ENCODE measurements at regions not wholly inside any gene's neighbourhood (a gene's known extent, or its start where the extent isn't known, plus 50 kb on each side); places are given as distances from the start of the nearest gene placed in this dataset.

GRCh38 chr15:39132070-39132469 lies 448.8 kb upstream of the THBS1 start:
- TF ChIP-seq CTCF (IDR thresholded peaks at IDR 0.05 in 8 of 11, conservative IDR thresholded peaks at IDR 0.05 in 3 of 11) (no peak), POLR2AphosphoS5 (IDR thresholded peaks at IDR 0.05) (no peak), POLR2A (IDR thresholded peaks at IDR 0.05) (no peak)

Measured in spleen (tissue), 7 donors.